HCT116 (cell line): ENCODE measurements at regions not wholly inside any gene's neighbourhood (a gene's known extent, or its start where the extent isn't known, plus 50 kb on each side); places are given as distances from the start of the nearest gene placed in this dataset.

Experiments used
- ATAC-seq: fragments of 200-7000 bp; cut with Tn5 transposase; 2 replicates; pipeline ENCODE4 v1.9.1; 2020; ENCODE audit warnings: mild to moderate bottlenecking, moderate library complexity
- BruUV-seq: library from RNA; stranded (reverse); fragments of 400-500 nt; replicated peaks from 2 replicates; lab custom pipeline; 2021; lab: Mats Ljungman, UMichigan
- CTCF ChIA-PET: fragments of 300-600 bp; sonication (Branson Sonifier 250); formaldehyde crosslinking; loops from one replicate; lab custom pipeline; 2021; ENCODE audit warnings: antibody characterized with exemption; lab: Charles Lee
- POLR2A ChIA-PET: fragments of 300-600, 350-600 bp; sonication (Branson Sonifier 250); formaldehyde crosslinking; loops from one replicate; lab custom pipeline; 2021; ENCODE audit warnings: antibody characterized with exemption; lab: Charles Lee
- RAD21 ChIA-PET, 2 experiments: fragments of 300-600 bp; sonication (Branson Sonifier 250); formaldehyde crosslinking; loops; one replicate each; lab custom pipeline; 2023; ENCODE audit warnings: low total read pairs in 2 of 2; ENCODE audit not compliant: uncharacterized antibody in 2 of 2, unreplicated experiment in 2 of 2, low non-redundant PET in 1 of 2; lab: Charles Lee
- DNase-seq: peaks from one replicate; pipeline ENCODE4 v3.0.0-alpha.2; 2010; ENCODE audit warnings: low read depth, low spot score
- H2AFZ ChIP-seq: fragments of 200-600 bp; shearing (Covaris generic), sonication (generic); 2 replicates; pipeline ENCODE4 v1.6.1; 2017; ENCODE audit warnings: low read depth, mixed run types, mixed read lengths, antibody characterized with exemption, low read length; ENCODE audit not compliant: poor library complexity, severe bottlenecking
- H3K27ac ChIP-seq: 2 replicates; pipeline ENCODE4 v1.5.1; 2012; ENCODE audit warnings: low read depth, low read length
- H3K27me3 ChIP-seq: fragments of 200-600 bp; sonication (generic); 2 replicates; pipeline ENCODE4 v1.6.1; 2016; ENCODE audit warnings: mixed run types, low read length, mixed read lengths; ENCODE audit not compliant: insufficient read depth
- H3K36me3 ChIP-seq, 2 experiments: fragments of 200-500 bp in 1 of 2; fragments of 200-600 bp in 1 of 2; sonication (Bioruptor generic) in 1 of 2; sonication (generic) in 1 of 2; 2 replicates each; pipeline versions ENCODE4 v1.5.1 to v1.6.1; 2014 to 2016; ENCODE audit warnings: low read length in 2 of 2, inconsistent platforms in 1 of 2, mixed read lengths in 1 of 2, mixed run types in 1 of 2; ENCODE audit not compliant: insufficient read depth in 2 of 2, control insufficient read depth in 1 of 2
- H3K4me1 ChIP-seq, 2 experiments: fragments of 200-600 bp in 1 of 2; sonication (generic) in 1 of 2; 2 replicates each; pipeline versions ENCODE4 v1.5.1 to v1.6.1; 2012 to 2017; ENCODE audit warnings: low read length in 2 of 2, inconsistent platforms in 1 of 2, mild to moderate bottlenecking in 1 of 2, mixed read lengths in 1 of 2, mixed run types in 1 of 2, moderate library complexity in 1 of 2; ENCODE audit not compliant: insufficient read depth in 2 of 2, control insufficient read depth in 1 of 2
- H3K4me2 ChIP-seq: fragments of 200-600 bp; sonication (generic); 2 replicates; pipeline ENCODE4 v1.6.1; 2017; ENCODE audit warnings: mixed run types, low read length, mixed read lengths
- H3K4me3 ChIP-seq, 2 experiments: fragments of 200-600 bp in 1 of 2; sonication (generic) in 1 of 2; replicated peaks in 1 of 2; 2 replicates each; pipeline ENCODE4 v1.5.1; 2011 to 2016; ENCODE audit warnings: low read length in 2 of 2, control low read depth in 1 of 2, low read depth in 1 of 2, mild to moderate bottlenecking in 1 of 2, mixed read lengths in 1 of 2, mixed run types in 1 of 2
- H3K79me2 ChIP-seq: fragments of 200-600 bp; sonication (generic); 2 replicates; pipeline ENCODE4 v1.6.1; 2017; ENCODE audit warnings: mild to moderate bottlenecking, mixed run types, low read length, moderate library complexity, mixed read lengths; ENCODE audit not compliant: insufficient read depth
- H3K9ac ChIP-seq: fragments of 200-600 bp; sonication (generic); 2 replicates; pipeline ENCODE4 v1.6.1; 2016; ENCODE audit warnings: low read length, mixed read lengths
- H3K9me2 ChIP-seq: fragments of 200-600 bp; sonication (generic), shearing (Covaris generic); 2 replicates; pipeline ENCODE4 v1.6.1; 2017; ENCODE audit warnings: mixed run types, mild to moderate bottlenecking, moderate library complexity; ENCODE audit not compliant: insufficient read depth
- H3K9me3 ChIP-seq, 2 experiments: fragments of 200-500 bp in 1 of 2; fragments of 200-600 bp in 1 of 2; sonication (Bioruptor generic) in 1 of 2; sonication (generic) in 1 of 2; 2 replicates each; pipeline ENCODE4 v1.6.1; 2014 to 2017; ENCODE audit warnings: low read length in 2 of 2, mixed read lengths in 2 of 2, inconsistent platforms in 1 of 2, low read depth in 1 of 2, mild to moderate bottlenecking in 1 of 2, mixed run types in 1 of 2, moderate library complexity in 1 of 2; ENCODE audit not compliant: control insufficient read depth in 1 of 2, insufficient read depth in 1 of 2
- H4K20me1 ChIP-seq: fragments of 200-600 bp; sonication (generic), shearing (Covaris generic); 2 replicates; pipeline ENCODE4 v1.6.1; 2017; ENCODE audit warnings: mixed run types, mild to moderate bottlenecking, moderate library complexity; ENCODE audit not compliant: insufficient read depth
- ATF3 ChIP-seq: IDR thresholded peaks from 2 replicates; pipeline ENCODE4 v1.6.1; 2012
- CBX3 ChIP-seq: IDR thresholded peaks from 2 replicates; pipeline ENCODE4 v1.6.1; 2012; ENCODE audit warnings: low read depth
- CEBPB ChIP-seq: IDR thresholded peaks from 2 replicates; pipeline ENCODE4 v1.6.1; 2012; ENCODE audit warnings: low read depth
- CTCF ChIP-seq, 3 experiments: fragments of 200-600 bp in 1 of 3; sonication (generic) in 1 of 3; IDR thresholded peaks in 2 of 3; conservative IDR thresholded peaks in 1 of 3; 2 replicates each; pipeline ENCODE4 v1.5.1; 2012 to 2017; ENCODE audit warnings: low read depth in 2 of 3, low read length in 2 of 3, antibody characterized with exemption in 1 of 3, borderline replicate concordance in 1 of 3, control low read depth in 1 of 3, mild to moderate bottlenecking in 1 of 3, mixed read lengths in 1 of 3, mixed run types in 1 of 3, moderate library complexity in 1 of 3; ENCODE audit not compliant: insufficient read depth in 1 of 3
- EGR1 ChIP-seq: IDR thresholded peaks from 2 replicates; pipeline ENCODE4 v1.6.1; 2012; ENCODE audit warnings: low read depth
- ELF1 ChIP-seq: IDR thresholded peaks from 2 replicates; pipeline ENCODE4 v1.6.1; 2012; ENCODE audit warnings: low read depth, borderline replicate concordance
- EZH2 ChIP-seq: fragments of 200-600 bp; sonication (generic); IDR thresholded peaks from 2 replicates; pipeline ENCODE4 v1.6.1; 2017; ENCODE audit warnings: antibody characterized with exemption, mixed run types
- EZH2phosphoT487 ChIP-seq: fragments of 200-600 bp; IDR thresholded peaks from 2 replicates; pipeline ENCODE4 v1.6.1; 2018; ENCODE audit warnings: antibody characterized with exemption, borderline replicate concordance
- FOSL1 ChIP-seq: IDR thresholded peaks from 2 replicates; pipeline ENCODE4 v1.6.1; 2012; ENCODE audit warnings: low read depth
- POLR2A ChIP-seq: IDR thresholded peaks from 2 replicates; pipeline ENCODE4 v1.7.0; 2011; ENCODE audit warnings: borderline replicate concordance; ENCODE audit not compliant: insufficient read depth, insufficient read length; ENCODE audit errors: extremely low read depth
- SP1 ChIP-seq: IDR thresholded peaks from 2 replicates; pipeline ENCODE4 v1.6.1; 2012; ENCODE audit warnings: low read depth
- SRF ChIP-seq: IDR thresholded peaks from 2 replicates; pipeline ENCODE4 v1.6.1; 2012; ENCODE audit warnings: low read depth
- TCF7L2 ChIP-seq: IDR thresholded peaks from 2 replicates; pipeline ENCODE4 v1.7.0; 2011; ENCODE audit warnings: borderline replicate concordance, inconsistent platforms; ENCODE audit not compliant: insufficient read depth, insufficient read length; ENCODE audit errors: extremely low read depth
- YY1 ChIP-seq: IDR thresholded peaks from 2 replicates; pipeline ENCODE4 v1.6.1; 2011; ENCODE audit warnings: low read length, low read depth, moderate library complexity, mild to moderate bottlenecking; ENCODE audit not compliant: insufficient replicate concordance; ENCODE audit errors: extremely low read depth
- ZBTB33 ChIP-seq: IDR thresholded peaks from 2 replicates; pipeline ENCODE4 v1.6.1; 2011; ENCODE audit warnings: mild to moderate bottlenecking, low read length, moderate library complexity; ENCODE audit not compliant: insufficient replicate concordance; ENCODE audit errors: extremely low read depth
- ZFX ChIP-seq: fragments of 450-650 bp; IDR thresholded peaks from 2 replicates; pipeline ENCODE4 v1.6.1; 2017
- intact Hi-C: fragments of 100-400 bp; cut with micrococcal nuclease; formaldehyde crosslinking; loops from 2 replicates; pipeline ENCODE4 v1.10.0; 2022

GRCh38 chr2:223107825-223108224, 55.8 kb downstream of the KCNE4 start:
- ChIA-PET POLR2A (no interaction called here), CTCF (no interaction called here), RAD21 (no interaction called here)
- H3K36me3 ChIP-seq = no peaks in the 10 kb centered on the region
- no peaks in the 10 kb centered on the region for H3K4me1 ChIP-seq
- H3K9me2 ChIP-seq = no peaks in the 10 kb centered on the region
- H3K27me3 ChIP-seq = no peaks in the 10 kb centered on the region
- ATAC-seq (no peak), DNase-seq (no peak)
- H3K27ac ChIP-seq = no peak overlapping the region
- intact Hi-C loops = no loop called here
- H3K4me3 ChIP-seq = no peak overlapping the region
- H3K9ac ChIP-seq = no peak overlapping the region
- no TSS peak for BruUV-seq
- H3K9me3 ChIP-seq = no peaks in the 10 kb centered on the region
- H3K79me2 ChIP-seq = no peaks in the 10 kb centered on the region
- no peak overlapping the region for H2AFZ ChIP-seq
- TF ChIP-seq CEBPB (no peak), EZH2 (no peak), EGR1 (no peak), ZFX (no peak)
- H4K20me1 ChIP-seq = no peaks in the 10 kb centered on the region
- no peak overlapping the region for H3K4me2 ChIP-seq

GRCh38 chr2:223108351-223109050, 56.5 kb downstream of the KCNE4 start:
- DNase-seq (no peak), ATAC-seq (no peak)
- BruUV-seq = no TSS peak
- no peak overlapping the region for H3K4me3 ChIP-seq
- H3K9me3 ChIP-seq = no peaks in the 10 kb centered on the region
- H3K4me1 ChIP-seq = no peaks in the 10 kb centered on the region
- no peaks in the 10 kb centered on the region for H4K20me1 ChIP-seq
- H3K9ac ChIP-seq = no peak overlapping the region
- H2AFZ ChIP-seq = no peak overlapping the region
- intact Hi-C loops = no loop called here
- ChIA-PET RAD21 (no interaction called here), POLR2A (no interaction called here), CTCF (no interaction called here)
- H3K4me2 ChIP-seq = no peak overlapping the region
- H3K36me3 ChIP-seq = no peaks in the 10 kb centered on the region
- H3K27ac ChIP-seq = no peak overlapping the region
- no peaks in the 10 kb centered on the region for H3K27me3 ChIP-seq
- no peaks in the 10 kb centered on the region for H3K79me2 ChIP-seq
- H3K9me2 ChIP-seq = no peaks in the 10 kb centered on the region
- TF ChIP-seq EZH2phosphoT487 (no peak), SP1 (no peak), FOSL1 (no peak), ZBTB33 (no peak), POLR2A (no peak), CTCF (IDR thresholded peaks at IDR 0.05 in 2 of 3, conservative IDR thresholded peaks at IDR 0.05 in 1 of 3; ENCODE audit: borderline replicate concordance in 1 of 3, insufficient read depth in 1 of 3, low read depth in 2 of 3, low read length in 2 of 3) (no peak), ELF1 (no peak), YY1 (no peak), ZFX (no peak), SRF (no peak), TCF7L2 (no peak), CBX3 (no peak), ATF3 (no peak), CEBPB (no peak)
